Inflammatory macrophage treated with lipopolysaccharide for 4 hours (primary cell): ENCODE measurements at regions not wholly inside any gene's neighbourhood (a gene's known extent, or its start where the extent isn't known, plus 50 kb on each side); places are given as distances from the start of the nearest gene placed in this dataset.

ENCODE experiments used
- DNase-seq: peaks from one replicate; pipeline ENCODE4 v3.0.0-alpha.2; 2020

GRCh38 chr10:83908506-83908905 is 230.8 kb upstream of the GHITM start:
- DNase-seq, result no peak

- no peak for DNase-seq
Measured at GRCh38 chr10:83909001-83909400, 230.3 kb upstream of the GHITM start.

DNA sequence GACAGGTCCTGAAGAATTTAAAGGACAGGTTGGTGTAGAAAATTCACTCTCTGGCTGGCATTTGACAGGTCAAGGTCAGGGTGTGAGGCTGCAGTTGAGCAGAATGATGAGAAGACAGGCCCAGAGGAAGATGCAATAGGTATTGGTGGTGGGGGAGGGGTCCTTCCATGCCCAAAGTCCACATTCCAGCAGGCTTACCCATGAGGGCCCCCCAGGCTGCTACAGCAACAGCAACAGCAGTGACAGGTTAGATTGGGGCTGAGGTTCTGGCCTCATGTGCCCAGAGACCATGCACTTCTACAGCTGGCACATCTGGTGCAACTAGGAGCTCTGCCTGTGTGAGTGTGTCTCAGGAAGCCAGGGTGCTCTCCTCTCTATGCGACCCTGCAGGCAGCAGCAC is 223.5 kb upstream of the GHITM start:
- no peak for DNase-seq

DNA sequence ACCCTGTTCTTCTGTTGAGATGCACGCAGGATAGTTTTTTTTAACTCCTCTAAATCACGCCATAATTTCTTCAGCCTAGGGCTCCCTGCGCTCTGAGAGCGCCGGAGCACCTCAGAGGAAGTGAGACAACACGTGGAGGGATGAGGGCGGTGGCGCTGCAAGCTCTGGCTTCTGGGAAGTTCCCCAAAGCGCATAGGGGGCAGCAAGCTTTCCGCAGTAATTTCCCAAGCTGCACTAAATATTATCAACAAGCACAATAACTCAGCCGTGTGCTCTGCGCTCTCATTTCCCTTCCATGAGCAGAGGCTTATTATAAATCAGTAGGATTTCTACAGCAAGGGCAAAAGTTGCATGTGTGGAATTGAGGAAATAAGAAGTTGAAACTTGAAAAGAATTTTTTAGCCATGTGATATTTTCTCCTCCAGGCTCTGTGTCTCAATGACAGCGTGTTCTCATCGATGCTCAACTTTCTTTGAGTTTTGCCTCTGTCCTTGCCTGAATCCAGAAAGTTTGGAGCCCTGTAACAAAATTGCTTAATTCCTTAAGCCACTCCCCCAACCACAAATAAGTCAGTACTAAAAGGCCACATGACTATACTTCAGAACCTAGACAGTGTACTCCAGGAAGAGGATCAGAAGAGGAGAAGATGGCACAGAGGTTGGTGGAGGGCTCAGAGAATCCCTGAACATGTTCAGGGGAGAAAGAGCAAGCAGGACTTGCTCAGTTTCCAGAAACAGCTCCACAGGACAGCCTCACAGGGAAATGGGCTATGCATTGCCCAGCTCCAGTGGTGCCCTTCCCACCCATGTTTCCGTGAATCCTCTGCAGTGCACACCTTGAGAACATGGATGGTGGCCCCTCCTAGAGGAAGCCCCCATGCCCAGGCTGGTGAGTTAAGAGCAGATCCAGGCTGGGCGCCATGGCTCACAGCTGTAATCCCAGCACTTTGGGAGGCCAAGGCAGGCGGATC is 221.5 kb upstream of the GHITM start:
- DNase-seq, result peak; percentile 55

GRCh38 chr10:83919187-83919586 is 220.1 kb upstream of the GHITM start:
- no peak for DNase-seq

DNA sequence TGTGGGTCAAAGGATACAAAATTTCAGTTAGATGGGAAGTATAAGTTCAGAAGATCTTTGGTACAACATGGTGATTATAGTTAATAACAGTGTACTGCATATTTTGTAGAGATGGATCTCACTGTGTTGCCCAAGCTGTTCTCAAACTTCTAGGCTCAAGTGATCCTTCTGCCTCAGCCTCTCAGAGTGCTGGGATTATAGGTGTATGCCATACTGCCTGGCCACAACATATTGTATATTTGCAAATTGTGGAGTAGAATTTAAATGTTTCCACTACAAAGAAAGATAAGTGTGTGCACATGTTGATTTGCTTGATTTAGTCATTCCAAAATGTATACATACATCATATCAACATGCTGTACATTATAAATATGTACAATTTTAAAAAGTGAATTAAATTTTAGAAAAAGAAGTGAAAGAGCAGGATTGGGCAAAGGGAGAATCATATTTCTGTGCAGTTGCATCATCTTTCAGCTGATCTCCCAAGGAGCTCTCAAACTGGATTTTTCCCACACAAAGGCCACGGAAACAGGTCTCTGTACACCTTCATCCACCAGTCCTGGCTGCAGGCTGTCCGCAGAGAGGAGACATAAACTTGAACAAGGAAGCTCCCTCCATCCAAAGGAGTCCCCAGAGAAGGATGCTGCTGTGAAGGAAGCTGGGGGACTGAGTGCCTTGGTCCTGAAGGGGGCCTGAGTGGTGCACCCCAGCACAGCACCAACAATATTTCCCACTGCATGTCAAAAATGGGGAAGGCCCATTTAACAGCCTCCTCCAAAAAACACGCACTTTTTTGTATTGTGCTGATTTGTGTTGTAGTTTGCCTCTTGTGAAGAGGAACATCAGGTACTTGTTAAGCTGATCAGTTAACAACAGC is 217.1 kb upstream of the GHITM start:
- no peak for DNase-seq

GRCh38 chr10:83925133-83925532 is 214.2 kb upstream of the GHITM start:
- no peak for DNase-seq

DNA sequence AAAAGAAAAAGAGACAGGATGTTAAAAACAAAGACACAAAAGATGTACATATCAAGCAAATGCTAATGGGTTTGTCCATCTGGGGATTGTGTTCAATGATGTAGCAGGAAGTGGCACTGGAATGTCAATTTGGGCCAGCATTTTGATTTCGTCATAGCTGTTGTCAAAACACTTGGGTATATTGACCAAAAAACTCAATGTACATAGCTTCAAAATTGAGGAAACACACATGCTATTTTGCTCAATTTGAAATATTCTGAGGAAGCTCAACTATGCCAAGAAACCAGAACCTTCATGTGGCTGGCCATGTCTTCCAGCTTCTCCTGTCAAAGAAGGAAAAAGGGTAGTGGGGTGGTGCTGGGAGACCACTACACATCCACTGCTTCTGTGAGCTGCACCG is 212.7 kb upstream of the GHITM start:
- no peak for DNase-seq

GRCh38 chr10:83927166-83927565 is 212.1 kb upstream of the GHITM start:
- DNase-seq, result no peak

DNA sequence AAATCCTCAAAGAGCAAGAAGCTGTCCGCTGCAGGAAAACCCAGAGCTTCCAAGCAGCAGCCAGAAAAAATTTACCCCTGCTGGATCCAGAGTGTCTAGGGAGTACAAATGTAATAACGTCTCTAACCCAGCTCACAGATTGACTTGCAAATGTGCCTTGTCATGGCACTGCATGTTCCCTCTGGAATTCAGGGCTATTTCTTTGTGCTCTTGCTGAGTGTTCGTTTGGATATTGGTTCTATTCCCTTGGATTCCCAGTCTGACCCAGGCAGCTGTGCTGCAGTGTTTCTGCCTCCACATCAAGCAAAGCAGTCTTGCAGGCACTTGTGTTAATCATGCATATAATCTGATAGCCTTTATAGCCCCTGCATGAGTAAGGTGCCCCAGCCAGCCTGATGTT is 209.9 kb upstream of the GHITM start:
- DNase-seq, result no peak

GRCh38 chr10:83931669-83932068 is 207.6 kb upstream of the GHITM start:
- no peak for DNase-seq

DNA sequence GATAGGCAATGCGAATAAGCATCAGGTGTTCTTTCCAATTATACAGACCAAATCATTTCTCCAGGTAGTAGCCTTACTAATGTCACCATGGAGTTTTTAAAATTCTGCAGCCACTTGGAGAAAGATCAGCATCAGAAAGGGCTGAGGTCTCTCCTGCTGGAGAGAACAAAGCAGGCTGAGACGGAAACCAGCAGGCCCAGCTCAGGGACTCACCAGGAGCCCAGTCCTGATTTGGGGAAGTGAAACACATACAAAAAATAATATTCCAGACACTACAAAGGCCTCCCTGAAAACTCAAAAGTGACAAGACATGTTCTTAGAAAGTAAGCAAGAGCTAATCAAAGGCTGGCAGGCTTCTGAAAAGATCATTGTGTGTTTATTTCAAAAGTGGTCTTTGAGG is 207.1 kb upstream of the GHITM start:
- no peak for DNase-seq

GRCh38 chr10:83934062-83934461 is 205.2 kb upstream of the GHITM start:
- DNase-seq, result no peak

DNA sequence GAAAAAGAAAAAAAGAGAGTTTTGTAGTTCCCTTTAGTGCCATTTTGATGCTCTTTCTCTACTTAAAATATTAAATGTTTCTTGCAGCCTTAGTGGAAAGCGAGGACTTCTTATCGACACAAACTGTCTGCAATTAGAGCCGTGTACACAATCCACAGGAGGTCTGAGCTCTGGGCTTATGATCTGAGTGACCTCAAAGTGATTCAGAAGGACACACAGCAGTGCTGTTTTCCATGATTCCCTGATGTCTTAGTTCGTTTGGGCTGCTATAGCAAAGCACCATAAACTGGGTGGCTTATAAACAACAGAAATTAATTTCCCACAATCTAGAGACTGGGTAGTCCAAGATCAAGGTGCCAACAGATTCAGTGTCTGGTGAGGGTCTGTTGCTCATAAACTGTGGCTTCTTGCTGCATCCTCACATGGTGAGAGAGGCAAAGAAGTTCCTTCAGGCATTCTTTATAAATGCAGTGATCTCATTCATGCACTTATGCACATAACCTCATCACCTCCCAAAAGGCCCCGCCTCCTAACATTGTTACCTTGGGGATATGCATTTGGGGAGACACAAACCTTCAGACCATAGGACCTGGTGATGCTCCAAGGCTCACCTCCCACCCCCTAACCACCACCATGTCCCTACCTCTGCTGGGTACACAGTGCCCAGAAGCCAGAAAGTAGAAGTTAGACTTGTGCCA is 204.5 kb upstream of the GHITM start:
- DNase-seq, result no peak

- no peak for DNase-seq
Measured at GRCh38 chr10:83935339-83935736, 204.0 kb upstream of the GHITM start.

GRCh38 chr10:83935911-83936310 is 203.4 kb upstream of the GHITM start:
- no peak for DNase-seq

GRCh38 chr10:83937161-83937560 is 202.1 kb upstream of the GHITM start:
- no peak for DNase-seq

- no peak for DNase-seq
Measured at GRCh38 chr10:83937826-83938225, 201.5 kb upstream of the GHITM start.

DNA sequence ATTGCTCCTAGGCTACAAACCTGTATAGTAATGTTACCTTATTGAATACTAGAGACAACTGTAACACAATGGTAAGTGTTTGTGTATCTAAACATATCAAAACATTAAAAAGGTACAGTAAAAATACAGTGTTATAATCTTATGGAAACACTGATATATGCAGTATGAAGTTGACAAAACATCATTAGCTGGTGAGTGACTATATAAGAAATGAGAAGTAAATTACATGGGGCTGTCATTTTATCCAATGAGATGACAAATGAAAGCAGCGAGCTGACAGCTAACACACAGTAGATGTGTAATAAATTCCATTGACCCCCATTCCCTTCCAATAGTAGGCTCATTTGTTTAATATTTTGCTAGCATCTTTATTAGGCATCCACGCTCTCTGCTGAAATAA is 198.1 kb upstream of the GHITM start:
- DNase-seq, result no peak

- no peak for DNase-seq
Measured at GRCh38 chr10:83942410-83942809, 196.9 kb upstream of the GHITM start.

DNA sequence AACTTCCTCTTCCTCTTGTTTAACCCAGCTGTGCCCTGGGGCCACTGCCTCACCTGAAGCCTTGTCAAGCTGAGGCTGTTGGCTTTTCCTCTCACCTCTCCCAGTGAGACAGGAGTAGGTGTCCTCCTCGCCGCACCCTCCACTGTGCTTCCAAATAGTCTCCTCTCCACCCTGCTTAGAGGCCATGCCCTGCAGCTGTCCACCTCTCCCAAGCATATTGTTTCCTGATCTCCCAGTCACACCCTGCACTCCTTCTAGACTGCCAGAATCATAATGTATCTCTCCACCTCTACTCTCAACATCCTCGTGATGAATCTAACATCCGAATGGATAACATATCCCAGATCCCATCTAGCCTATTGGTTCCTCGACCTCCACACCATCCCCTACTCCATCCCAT is 196.3 kb upstream of the GHITM start:
- no peak for DNase-seq

DNA sequence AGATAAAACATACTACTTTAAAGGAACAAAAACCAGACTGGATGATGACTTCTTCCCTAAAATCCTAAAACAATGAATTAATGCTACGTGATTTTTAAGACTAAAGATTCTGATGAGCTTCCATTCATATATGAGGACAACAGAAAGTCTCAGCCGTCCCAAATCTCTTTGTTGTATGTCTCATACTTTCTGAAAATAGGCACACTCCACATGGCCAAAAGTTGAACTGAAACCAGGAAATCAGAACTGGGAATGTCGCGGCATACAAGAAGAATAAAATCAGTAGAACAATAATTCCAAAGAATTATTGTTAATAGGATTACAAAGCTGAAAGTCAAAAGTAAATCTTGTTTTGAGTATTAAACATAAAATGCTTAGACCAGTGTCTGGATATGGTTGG is 195.4 kb upstream of the GHITM start:
- no peak for DNase-seq

DNA sequence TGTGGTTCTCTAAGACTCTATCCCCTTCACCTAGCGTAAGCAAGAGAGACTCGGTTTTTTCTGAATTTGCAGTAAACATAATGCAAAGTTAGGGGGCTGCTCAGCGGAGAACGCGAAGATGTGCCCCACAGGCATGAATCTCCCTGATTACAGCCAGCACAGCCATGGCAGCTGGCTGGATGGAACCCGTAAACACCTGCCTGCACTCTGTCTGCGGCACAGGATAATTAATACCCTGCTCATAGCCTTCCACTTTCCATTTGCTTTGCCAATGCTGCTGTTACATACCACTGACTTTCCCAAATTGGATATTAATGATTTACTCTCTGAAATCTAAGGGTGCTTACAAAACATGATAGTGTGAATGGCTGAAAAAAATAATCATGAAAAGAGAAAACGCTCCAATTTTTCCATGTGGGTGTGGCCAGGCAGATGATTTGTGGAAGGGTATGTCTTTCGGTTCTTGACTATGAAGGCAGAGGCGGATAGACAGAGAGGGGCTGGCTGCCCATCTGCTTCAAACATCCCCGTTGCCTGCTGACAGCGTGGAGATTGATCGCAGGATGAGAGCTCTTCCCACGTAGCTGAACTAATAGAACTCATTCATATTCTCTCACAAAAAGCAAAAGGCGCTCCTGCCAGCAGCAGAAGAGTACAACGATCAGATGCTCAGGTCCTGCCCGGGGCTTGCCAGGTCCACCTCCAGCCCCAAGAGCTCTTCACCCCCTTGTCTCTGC is 193.2 kb upstream of the GHITM start:
- no peak for DNase-seq
